ENCODE measurements at regions not wholly inside any gene's neighbourhood (a gene's known extent, or its start where the extent isn't known, plus 50 kb on each side); places are given as distances from the start of the nearest gene placed in this dataset.

GRCh38 chr7:86991771-86992191 is 67.7 kb downstream of the ELAPOR2 start:
- H3K9me1 ChIP-seq (ENCODE audit: control insufficient read depth, extremely low read depth, insufficient read depth, low read length), result no peaks in the 10 kb centered on the region
- no peaks in the 10 kb centered on the region for H4K20me1 ChIP-seq (ENCODE audit: control insufficient read depth, extremely low read depth, insufficient read depth, low read length)
- H3K36me3 ChIP-seq (ENCODE audit: control insufficient read depth in 2 of 2, extremely low read depth in 1 of 2, insufficient read depth in 2 of 2, low read length in 2 of 2), result no peaks in the 10 kb centered on the region
- dilution Hi-C loops (cut with MboI; ENCODE audit: extremely low pct_ligation_motif_present, low sequenced_read_pairs), result no loop called here
- no peaks in the 10 kb centered on the region for H3K79me2 ChIP-seq (ENCODE audit: control insufficient read depth, insufficient read depth, low read length)
- H3K9ac ChIP-seq (ENCODE audit: control insufficient read depth, extremely low read depth, insufficient read depth, low read length), result no peak overlapping the region
- no peaks in the 10 kb centered on the region for H3K9me3 ChIP-seq (ENCODE audit: control insufficient read depth, low read depth, low read length)
- DNase-seq (ENCODE audit: low read depth, low spot score), result no peak
- no peaks in the 10 kb centered on the region for H3K4me1 ChIP-seq (ENCODE audit: control insufficient read depth, extremely low read depth, insufficient read depth, low read length)
- H3K4me2 ChIP-seq (ENCODE audit: control insufficient read depth, extremely low read depth, insufficient read depth, low read depth, low read length), result no peak overlapping the region
- no peak overlapping the region for H3K4me3 ChIP-seq (ENCODE audit: control insufficient read depth in 2 of 3, extremely low read depth in 1 of 3, insufficient read depth in 2 of 3, low read depth in 1 of 3, low read length in 3 of 3)
- TF ChIP-seq CTCF (optimal IDR thresholded peaks at IDR 0.05 in 1 of 3, IDR thresholded peaks at IDR 0.05 in 1 of 3, conservative IDR thresholded peaks at IDR 0.05 in 1 of 3; ENCODE audit: extremely low read depth in 1 of 3, insufficient read depth in 2 of 3, low read length in 3 of 3), result no peak
- TF ChIP-seq EZH2 (IDR thresholded peaks at IDR 0.05; ENCODE audit: low read length), result no peak
- H3K27ac ChIP-seq (ENCODE audit: control insufficient read depth, insufficient read depth, low read length), result no peak overlapping the region
- no peak for FAIRE-seq
- H3K27me3 ChIP-seq (ENCODE audit: control insufficient read depth, extremely low read depth, insufficient read depth, low read length), result no peaks in the 10 kb centered on the region
- no peak overlapping the region for H2AFZ ChIP-seq (ENCODE audit: control insufficient read depth, low read length)

- H2AFZ ChIP-seq (ENCODE audit: control insufficient read depth, low read length), result no peak overlapping the region
- no peak overlapping the region for H3K9ac ChIP-seq (ENCODE audit: control insufficient read depth, extremely low read depth, insufficient read depth, low read length)
- no peaks in the 10 kb centered on the region for H3K36me3 ChIP-seq (ENCODE audit: control insufficient read depth in 2 of 2, extremely low read depth in 1 of 2, insufficient read depth in 2 of 2, low read length in 2 of 2)
- FAIRE-seq (no peak), DNase-seq (ENCODE audit: low read depth, low spot score) (no peak)
- no peaks in the 10 kb centered on the region for H3K79me2 ChIP-seq (ENCODE audit: control insufficient read depth, insufficient read depth, low read length)
- H4K20me1 ChIP-seq (ENCODE audit: control insufficient read depth, extremely low read depth, insufficient read depth, low read length), result no peaks in the 10 kb centered on the region
- H3K4me2 ChIP-seq (ENCODE audit: control insufficient read depth, extremely low read depth, insufficient read depth, low read depth, low read length), result no peak overlapping the region
- H3K4me1 ChIP-seq (ENCODE audit: control insufficient read depth, extremely low read depth, insufficient read depth, low read length), result no peaks in the 10 kb centered on the region
- dilution Hi-C loops (cut with MboI; ENCODE audit: extremely low pct_ligation_motif_present, low sequenced_read_pairs), result no loop called here
- no peak overlapping the region for H3K27ac ChIP-seq (ENCODE audit: control insufficient read depth, insufficient read depth, low read length)
- no peaks in the 10 kb centered on the region for H3K27me3 ChIP-seq (ENCODE audit: control insufficient read depth, extremely low read depth, insufficient read depth, low read length)
- H3K9me1 ChIP-seq (ENCODE audit: control insufficient read depth, extremely low read depth, insufficient read depth, low read length), result no peaks in the 10 kb centered on the region
- no peaks in the 10 kb centered on the region for H3K9me3 ChIP-seq (ENCODE audit: control insufficient read depth, low read depth, low read length)
- TF ChIP-seq CTCF (optimal IDR thresholded peaks at IDR 0.05 in 1 of 3, IDR thresholded peaks at IDR 0.05 in 1 of 3, conservative IDR thresholded peaks at IDR 0.05 in 1 of 3; ENCODE audit: extremely low read depth in 1 of 3, insufficient read depth in 2 of 3, low read length in 3 of 3), result no peak
- no peak for TF ChIP-seq EZH2 (IDR thresholded peaks at IDR 0.05; ENCODE audit: low read length)
- no peak overlapping the region for H3K4me3 ChIP-seq (ENCODE audit: control insufficient read depth in 2 of 3, extremely low read depth in 1 of 3, insufficient read depth in 2 of 3, low read depth in 1 of 3, low read length in 3 of 3)
Measured at GRCh38 chr7:86991093-86991769, 68.2 kb downstream of the ELAPOR2 start.
